ENCODE measurements at regions not wholly inside any gene's neighbourhood (a gene's known extent, or its start where the extent isn't known, plus 50 kb on each side); places are given as distances from the start of the nearest gene placed in this dataset.

DNA sequence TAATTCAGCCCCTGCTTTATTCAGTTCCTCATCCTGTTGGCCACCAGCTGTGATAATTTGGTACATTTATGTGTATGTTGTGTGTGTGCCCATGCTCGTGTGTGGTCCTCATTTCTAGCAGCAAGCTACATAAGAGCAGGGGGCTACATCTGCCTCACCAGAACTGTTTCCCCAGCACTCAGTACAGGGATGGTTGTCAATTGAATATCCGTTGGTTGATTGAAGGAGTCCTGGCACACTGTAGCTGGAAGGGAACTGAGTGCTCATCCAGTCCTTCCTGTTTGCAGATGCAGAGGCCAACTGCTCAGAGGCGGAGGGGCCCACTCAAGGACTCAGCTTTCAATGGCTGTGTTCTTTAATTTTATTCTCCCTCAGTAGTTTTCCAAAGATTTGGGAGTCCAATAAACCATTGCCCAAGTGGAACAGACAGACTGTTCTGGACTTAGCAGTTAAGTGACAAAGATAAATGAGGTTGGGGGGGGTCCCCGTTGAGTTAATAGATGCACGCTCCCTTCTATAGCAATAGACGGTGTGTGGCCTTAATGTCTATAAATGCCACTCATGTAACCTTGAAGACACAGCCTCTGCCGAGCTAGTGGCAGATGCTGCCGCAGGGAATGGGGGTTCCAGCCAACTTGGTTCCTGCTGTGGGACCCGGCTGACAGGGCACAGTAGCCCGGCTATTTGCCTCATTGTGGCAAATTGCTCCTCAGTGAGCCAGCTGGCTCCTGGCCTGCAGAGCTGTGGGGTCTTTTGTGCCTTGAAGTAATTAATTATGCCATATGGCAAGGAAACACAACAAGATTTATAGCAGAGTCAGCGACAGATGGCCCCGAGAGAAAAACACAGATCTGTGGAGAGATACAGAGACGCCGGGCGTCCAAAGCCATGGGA lies 71.4 kb upstream of the GRK3 start:
- TF ChIP-seq POLR2A (IDR thresholded peaks at IDR 0.05) = no peak
- TF ChIP-seq, protein P1, sequence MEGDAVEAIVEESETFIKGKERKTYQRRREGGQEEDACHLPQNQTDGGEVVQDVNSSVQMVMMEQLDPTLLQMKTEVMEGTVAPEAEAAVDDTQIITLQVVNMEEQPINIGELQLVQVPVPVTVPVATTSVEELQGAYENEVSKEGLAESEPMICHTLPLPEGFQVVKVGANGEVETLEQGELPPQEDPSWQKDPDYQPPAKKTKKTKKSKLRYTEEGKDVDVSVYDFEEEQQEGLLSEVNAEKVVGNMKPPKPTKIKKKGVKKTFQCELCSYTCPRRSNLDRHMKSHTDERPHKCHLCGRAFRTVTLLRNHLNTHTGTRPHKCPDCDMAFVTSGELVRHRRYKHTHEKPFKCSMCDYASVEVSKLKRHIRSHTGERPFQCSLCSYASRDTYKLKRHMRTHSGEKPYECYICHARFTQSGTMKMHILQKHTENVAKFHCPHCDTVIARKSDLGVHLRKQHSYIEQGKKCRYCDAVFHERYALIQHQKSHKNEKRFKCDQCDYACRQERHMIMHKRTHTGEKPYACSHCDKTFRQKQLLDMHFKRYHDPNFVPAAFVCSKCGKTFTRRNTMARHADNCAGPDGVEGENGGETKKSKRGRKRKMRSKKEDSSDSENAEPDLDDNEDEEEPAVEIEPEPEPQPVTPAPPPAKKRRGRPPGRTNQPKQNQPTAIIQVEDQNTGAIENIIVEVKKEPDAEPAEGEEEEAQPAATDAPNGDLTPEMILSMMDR (IDR thresholded peaks at IDR 0.05) = no peak

Data from vagina (tissue), 2 donors.